ENCODE measurements at regions not wholly inside any gene's neighbourhood (a gene's known extent, or its start where the extent isn't known, plus 50 kb on each side); places are given as distances from the start of the nearest gene placed in this dataset.

GRCh38 chr11:10917802-10918201 lies 59.9 kb upstream of the ZBED5 start:
- TF ChIP-seq GATA2 (IDR thresholded peaks at IDR 0.05; ENCODE audit: low read depth, low read length) (no peak), GATA3 (IDR thresholded peaks at IDR 0.05; ENCODE audit: low read depth, low read length) (no peak)

- no peak for TF ChIP-seq GATA2 (IDR thresholded peaks at IDR 0.05; ENCODE audit: low read depth, low read length)
- TF ChIP-seq GATA3 (IDR thresholded peaks at IDR 0.05; ENCODE audit: low read depth, low read length) = no peak
Observed at GRCh38 chr11:10916665-10917064, 58.8 kb upstream of the ZBED5 start.

GRCh38 chr11:10914050-10914449 lies 56.2 kb upstream of the ZBED5 start:
- TF ChIP-seq GATA2 (IDR thresholded peaks at IDR 0.05; ENCODE audit: low read depth, low read length) = no peak
- no peak for TF ChIP-seq GATA3 (IDR thresholded peaks at IDR 0.05; ENCODE audit: low read depth, low read length)

- TF ChIP-seq GATA2 (IDR thresholded peaks at IDR 0.05; ENCODE audit: low read depth, low read length) (no peak), GATA3 (IDR thresholded peaks at IDR 0.05; ENCODE audit: low read depth, low read length) (no peak)
Observed at GRCh38 chr11:10913075-10913474, 55.2 kb upstream of the ZBED5 start.

GRCh38 chr11:10911907-10912306 lies 54.1 kb upstream of the ZBED5 start:
- no peak for TF ChIP-seq GATA3 (IDR thresholded peaks at IDR 0.05; ENCODE audit: low read depth, low read length)
- no peak for TF ChIP-seq GATA2 (IDR thresholded peaks at IDR 0.05; ENCODE audit: low read depth, low read length)

GRCh38 chr11:10909141-10909883 lies 51.5 kb upstream of the ZBED5 start:
- TF ChIP-seq GATA2 (IDR thresholded peaks at IDR 0.05; ENCODE audit: low read depth, low read length) (no peak), GATA3 (IDR thresholded peaks at IDR 0.05; ENCODE audit: low read depth, low read length) (no peak)

- TF ChIP-seq GATA2 (IDR thresholded peaks at IDR 0.05; ENCODE audit: low read depth, low read length) = no peak
- TF ChIP-seq GATA3 (IDR thresholded peaks at IDR 0.05; ENCODE audit: low read depth, low read length) = no peak
Observed at GRCh38 chr11:10908215-10908951, 50.5 kb upstream of the ZBED5 start.

Measured in SH-SY5Y (cell line).